A673 (cell line): ENCODE measurements at regions not wholly inside any gene's neighbourhood (a gene's known extent, or its start where the extent isn't known, plus 50 kb on each side); places are given as distances from the start of the nearest gene placed in this dataset.
A peak's percentile ranks its signal among the peaks of the same experiment; 100 is the strongest.

ENCODE experiments used
- BruUV-seq: library from RNA; stranded (reverse); fragments of 400-500 nt; replicated peaks from 2 replicates; lab custom pipeline; 2021; lab: Mats Ljungman, UMichigan
- CTCF ChIA-PET: fragments of 300-600 bp; sonication (Branson Sonifier 250); formaldehyde crosslinking; loops from one replicate; lab custom pipeline; 2022; ENCODE audit warnings: antibody characterized with exemption; lab: Charles Lee
- POLR2A ChIA-PET: fragments of 300-600 bp; sonication (Branson Sonifier 250); formaldehyde crosslinking; loops from one replicate; lab custom pipeline; 2022; ENCODE audit warnings: antibody characterized with exemption; ENCODE audit not compliant: low non-redundant PET; lab: Charles Lee
- DNase-seq: peaks from one replicate; pipeline ENCODE4 v3.0.0-alpha.2; 2015; ENCODE audit warnings: low spot score
- H3K27ac ChIP-seq: fragments of 200-600 bp; sonication (generic); 2 replicates; pipeline ENCODE4 v1.5.1; 2016; ENCODE audit warnings: mixed run types, low read depth, mild to moderate bottlenecking, mixed read lengths, antibody characterized with exemption, low read length; ENCODE audit not compliant: poor library complexity, severe bottlenecking
- H3K27me3 ChIP-seq: fragments of 200-600 bp; sonication (generic); replicated peaks from 2 replicates; pipeline ENCODE4 v1.6.1; 2017; ENCODE audit warnings: mixed run types, low read depth, mild to moderate bottlenecking, mixed read lengths, antibody characterized with exemption, low read length; ENCODE audit not compliant: insufficient read depth, poor library complexity
- H3K36me3 ChIP-seq: fragments of 200-600 bp; sonication (generic); 2 replicates; pipeline ENCODE4 v1.6.1; 2016; ENCODE audit warnings: mixed run types, mild to moderate bottlenecking, mixed read lengths, antibody characterized with exemption, low read length; ENCODE audit not compliant: insufficient read depth, poor library complexity, severe bottlenecking
- H3K4me1 ChIP-seq: fragments of 200-600 bp; sonication (generic); 2 replicates; pipeline ENCODE4 v1.6.1; 2017; ENCODE audit warnings: mixed run types, mild to moderate bottlenecking, mixed read lengths, antibody characterized with exemption, low read length; ENCODE audit not compliant: insufficient read depth, poor library complexity, severe bottlenecking
- H3K4me3 ChIP-seq: fragments of 200-600 bp; sonication (generic); 2 replicates; pipeline ENCODE4 v1.5.1; 2016; ENCODE audit warnings: low read depth, mixed run types, mild to moderate bottlenecking, mixed read lengths, low read length; ENCODE audit not compliant: poor library complexity, severe bottlenecking
- H3K9me3 ChIP-seq: fragments of 200-600 bp; sonication (generic); 2 replicates; pipeline ENCODE4 v1.6.1; 2016; ENCODE audit warnings: mixed run types, low read depth, mild to moderate bottlenecking, mixed read lengths, antibody characterized with exemption, low read length; ENCODE audit not compliant: poor library complexity, severe bottlenecking
- CTCF ChIP-seq: fragments of 300-800, 200-600 bp; sonication (generic); conservative IDR thresholded peaks from 2 replicates; pipeline ENCODE4 v1.5.1; 2017; ENCODE audit warnings: low read depth, mild to moderate bottlenecking, antibody characterized with exemption, low read length, moderate library complexity, mixed read lengths
- EZH2 ChIP-seq: fragments of 200-600 bp; sonication (generic); IDR thresholded peaks from 2 replicates; pipeline ENCODE4 v1.6.1; 2017; ENCODE audit warnings: borderline replicate concordance, low read depth, mild to moderate bottlenecking, mixed read lengths, antibody characterized with exemption, low read length; ENCODE audit not compliant: poor library complexity, severe bottlenecking
- intact Hi-C: fragments of 100-400 bp; cut with micrococcal nuclease; formaldehyde crosslinking; loops from one replicate; pipeline ENCODE4 v1.10.0; 2022; ENCODE audit not compliant: unreplicated experiment

- H3K36me3 ChIP-seq = no peaks in the 10 kb centered on the region
- POLR2A ChIA-PET = no interaction called here
- CTCF ChIA-PET = no interaction called here
- H3K4me1 ChIP-seq = peaks cover 13% of the 10 kb centered on the region
- no peaks in the 10 kb centered on the region for H3K9me3 ChIP-seq
- intact Hi-C loops = no loop called here
- no peak overlapping the region for H3K27ac ChIP-seq
- H3K4me3 ChIP-seq = no peak overlapping the region
- BruUV-seq = no TSS peak
- TF ChIP-seq EZH2 (no peak), CTCF (no peak)
- DNase-seq = no peak
- H3K27me3 ChIP-seq = no peaks in the 10 kb centered on the region
Measured at GRCh38 chr4:124181039-124181438, 531.5 kb downstream of the ANKRD50 start.

GRCh38 chr4:124183231-124183630 is 529.3 kb downstream of the ANKRD50 start:
- no TSS peak for BruUV-seq
- Histone ChIP-seq H3K4me3 (no peak overlapping the region), H3K27me3 (no peaks in the 10 kb centered on the region), H3K9me3 (no peaks in the 10 kb centered on the region), H3K4me1 (peaks cover 13% of the 10 kb centered on the region), H3K36me3 (no peaks in the 10 kb centered on the region), H3K27ac (no peak overlapping the region)
- intact Hi-C loops = no loop called here
- no peak for DNase-seq
- TF ChIP-seq EZH2 (no peak), CTCF (no peak)
- CTCF ChIA-PET = no interaction called here
- POLR2A ChIA-PET = no interaction called here

GRCh38 chr4:124183926-124184325 is 528.6 kb downstream of the ANKRD50 start:
- no TSS peak for BruUV-seq
- CTCF ChIA-PET = no interaction called here
- no peak overlapping the region for H3K27ac ChIP-seq
- peaks cover 9% of the 10 kb centered on the region for H3K4me1 ChIP-seq
- no peaks in the 10 kb centered on the region for H3K36me3 ChIP-seq
- no peak overlapping the region for H3K4me3 ChIP-seq
- TF ChIP-seq EZH2 (no peak), CTCF (no peak)
- POLR2A ChIA-PET = interaction anchor here (0.5 kb wide), 1 partner anchor 225 kb away, joined by 3 read pairs; no protein-coding TSS in a partner anchor
- peak; percentile 44 for DNase-seq
- H3K27me3 ChIP-seq = no peaks in the 10 kb centered on the region
- no peaks in the 10 kb centered on the region for H3K9me3 ChIP-seq
- intact Hi-C loops = no loop called here
